ENCODE measurements at regions not wholly inside any gene's neighbourhood (a gene's known extent, or its start where the extent isn't known, plus 50 kb on each side); places are given as distances from the start of the nearest gene placed in this dataset.

- no peak for TF ChIP-seq CTCF (IDR thresholded peaks at IDR 0.05)
- no peak overlapping the region for H3K27ac ChIP-seq
- H3K36me3 ChIP-seq: no peaks in the 10 kb centered on the region
- H3K4me1 ChIP-seq: no peaks in the 10 kb centered on the region
- no peak overlapping the region for H3K4me3 ChIP-seq
- intact Hi-C loops (cut with DNase I; ENCODE audit: low total_unique reads): no loop called here
- no peak for DNase-seq
- no peaks in the 10 kb centered on the region for H3K9me3 ChIP-seq
- H3K27me3 ChIP-seq: no peaks in the 10 kb centered on the region
Measured at GRCh38 chr4:157421365-157421764, 200.8 kb downstream of the GRIA2 start.

All from tibial artery (tissue), 4 donors.